Spleen (tissue), 11 donors: ENCODE measurements at regions not wholly inside any gene's neighbourhood (a gene's known extent, or its start where the extent isn't known, plus 50 kb on each side); places are given as distances from the start of the nearest gene placed in this dataset.

Experiments used
- DNase-seq: peaks from one replicate; pipeline ENCODE4 v3.0.0-alpha.2; 2020
- H3K27ac ChIP-seq, 8 donors: fragments of 200-600 bp; sonication (generic) in 7 of 8; 1 replicate in 4 of 8; 2 replicates in 4 of 8; pipeline versions ENCODE4 v1.5.0 to v1.8.0; 2016 to 2021; ENCODE audit warnings: inconsistent platforms in 4 of 8, mild to moderate bottlenecking in 4 of 8, moderate library complexity in 1 of 8
- H3K27me3 ChIP-seq, 7 donors: fragments of 200-600 bp; sonication (generic) in 6 of 7; replicated peaks in 1 of 7; 1 replicate in 4 of 7; 2 replicates in 3 of 7; pipeline versions ENCODE4 v1.5.0 to v1.8.0; 2016 to 2021; ENCODE audit warnings: inconsistent platforms in 3 of 7, mild to moderate bottlenecking in 1 of 7
- H3K36me3 ChIP-seq, 6 donors: fragments of 200-600 bp; sonication (generic) in 5 of 6; 1 replicate in 4 of 6; 2 replicates in 2 of 6; pipeline versions ENCODE4 v1.5.0 to v1.8.0; 2016 to 2021; ENCODE audit warnings: inconsistent platforms in 2 of 6
- H3K4me1 ChIP-seq, 6 donors: fragments of 200-600 bp; sonication (generic) in 5 of 6; 1 replicate in 3 of 6; 2 replicates in 3 of 6; pipeline versions ENCODE4 v1.5.0 to v1.8.0; 2016 to 2021; ENCODE audit warnings: inconsistent platforms in 3 of 6
- H3K4me3 ChIP-seq, 8 donors: fragments of 200-600 bp; sonication (generic) in 7 of 8; 1 replicate in 4 of 8; 2 replicates in 4 of 8; pipeline versions ENCODE4 v1.5.0 to v1.8.0; 2016 to 2021; ENCODE audit warnings: inconsistent platforms in 4 of 8, mild to moderate bottlenecking in 4 of 8, moderate library complexity in 2 of 8
- H3K9me3 ChIP-seq, 8 donors: fragments of 200-600 bp; sonication (generic) in 7 of 8; 1 replicate in 4 of 8; 2 replicates in 4 of 8; pipeline versions ENCODE4 v1.5.0 to v1.8.0; 2016 to 2021; ENCODE audit warnings: inconsistent platforms in 4 of 8
- POLR2A ChIP-seq, 3 donors: fragments of 450-650 bp; IDR thresholded peaks; one replicate each; pipeline ENCODE4 v1.5.1; 2017; ENCODE audit warnings: antibody characterized with exemption in 3 of 3, mild to moderate bottlenecking in 1 of 3
- POLR2AphosphoS5 ChIP-seq, 3 donors: sonication (generic); formaldehyde crosslinking; IDR thresholded peaks; one replicate each; pipeline ENCODE4 v1.5.1; 2017; ENCODE audit warnings: antibody characterized with exemption in 3 of 3
- WGBS, 5 donors: extraction: QIAGEN DNeasy Blood & Tissue Kit in 3 of 5; methylation state at CpG; one replicate each; pipeline versions ENCODE4 v1.1.5 to v1.1.7; 2013 to 2018; 5-methylcytosine and 5-hydroxymethylcytosine counted together
- intact Hi-C: fragments of 100-400 bp; cut with DNase I; formaldehyde crosslinking; loops from one replicate; pipeline ENCODE4 v1.15.0; 2023; ENCODE audit warnings: low total_unique reads
- TF ChIP-seq, protein P1 (sequence below), 11 experiments: fragments of 200-600 bp in 7 of 11; fragments of 450-650 bp in 4 of 11; sonication (generic) in 4 of 11; IDR thresholded peaks in 8 of 11; conservative IDR thresholded peaks in 3 of 11; 1 replicate in 7 of 11; 2 replicates in 4 of 11; pipeline versions ENCODE4 v1.4.0 to v1.8.0; 2016 to 2021; ENCODE audit warnings: antibody characterized with exemption in 11 of 11, inconsistent platforms in 4 of 11, mild to moderate bottlenecking in 1 of 11
- donor health status: healthy with polysubstance abuse.
- donor health status: DM: no; HTN: no; CAD: no; lungs with moderate emphysema.
- donor health status: DM: no; HTN: no; CAD: no.
- donor health status: Bipolar disorder and iron deficiency.
- donor health status: healthy.
- donor health status: DM: no; HTN: no; CAD: no.
- donor health status: DM: yes; HTN: yes; CAD: no.

DNA sequence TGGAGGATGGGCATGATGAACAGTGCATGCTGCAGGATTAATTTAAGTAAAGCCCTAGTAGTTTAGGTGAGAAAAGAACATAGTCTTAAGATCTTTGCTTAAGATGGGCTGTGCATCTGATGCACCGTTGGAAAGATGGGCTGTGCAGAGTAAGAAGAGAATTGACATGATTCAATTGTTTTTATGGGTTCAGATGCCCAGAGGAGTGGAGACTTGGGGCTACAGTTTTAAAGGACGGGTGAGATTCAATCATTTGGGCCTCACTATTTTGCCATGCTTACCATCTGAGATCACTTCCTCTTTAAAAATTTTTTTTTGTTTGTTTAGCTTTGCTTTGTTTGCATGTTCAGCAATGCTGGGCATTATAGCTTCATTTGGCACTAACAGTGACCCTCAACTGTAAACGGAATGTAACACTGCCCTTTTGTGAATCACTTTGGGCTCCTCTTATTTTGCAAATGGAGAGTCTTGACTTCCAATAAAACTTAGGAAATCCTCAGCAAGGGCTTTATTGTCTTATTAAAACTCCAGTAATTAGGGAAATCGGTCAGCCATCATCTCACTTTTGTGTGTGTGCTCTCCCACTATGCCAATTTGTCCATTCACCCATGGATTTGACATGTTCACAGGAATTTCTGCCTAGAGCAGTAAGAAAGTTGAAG is 216.1 kb upstream of the TLL1 start:
- TF ChIP-seq, protein P1, sequence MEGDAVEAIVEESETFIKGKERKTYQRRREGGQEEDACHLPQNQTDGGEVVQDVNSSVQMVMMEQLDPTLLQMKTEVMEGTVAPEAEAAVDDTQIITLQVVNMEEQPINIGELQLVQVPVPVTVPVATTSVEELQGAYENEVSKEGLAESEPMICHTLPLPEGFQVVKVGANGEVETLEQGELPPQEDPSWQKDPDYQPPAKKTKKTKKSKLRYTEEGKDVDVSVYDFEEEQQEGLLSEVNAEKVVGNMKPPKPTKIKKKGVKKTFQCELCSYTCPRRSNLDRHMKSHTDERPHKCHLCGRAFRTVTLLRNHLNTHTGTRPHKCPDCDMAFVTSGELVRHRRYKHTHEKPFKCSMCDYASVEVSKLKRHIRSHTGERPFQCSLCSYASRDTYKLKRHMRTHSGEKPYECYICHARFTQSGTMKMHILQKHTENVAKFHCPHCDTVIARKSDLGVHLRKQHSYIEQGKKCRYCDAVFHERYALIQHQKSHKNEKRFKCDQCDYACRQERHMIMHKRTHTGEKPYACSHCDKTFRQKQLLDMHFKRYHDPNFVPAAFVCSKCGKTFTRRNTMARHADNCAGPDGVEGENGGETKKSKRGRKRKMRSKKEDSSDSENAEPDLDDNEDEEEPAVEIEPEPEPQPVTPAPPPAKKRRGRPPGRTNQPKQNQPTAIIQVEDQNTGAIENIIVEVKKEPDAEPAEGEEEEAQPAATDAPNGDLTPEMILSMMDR (IDR thresholded peaks at IDR 0.05 in 8 of 11, conservative IDR thresholded peaks at IDR 0.05 in 3 of 11), result no peak
- TF ChIP-seq POLR2A (IDR thresholded peaks at IDR 0.05) (no peak), POLR2AphosphoS5 (IDR thresholded peaks at IDR 0.05) (no peak)
- Histone ChIP-seq H3K4me3 (no peak overlapping the region), H3K9me3 (peaks cover 0 to 14% (median 9%) of the 10 kb centered on the region in 8 donors), H3K27ac (no peak overlapping the region), H3K4me1 (no peaks in the 10 kb centered on the region), H3K36me3 (no peaks in the 10 kb centered on the region), H3K27me3 (no peaks in the 10 kb centered on the region)
- 69 to 81% (median 75%) methylated on average over 4 of the region's 4 CpGs for WGBS, 5 donors
- DNase-seq, result no peak
- intact Hi-C loops, result no loop called here

DNA sequence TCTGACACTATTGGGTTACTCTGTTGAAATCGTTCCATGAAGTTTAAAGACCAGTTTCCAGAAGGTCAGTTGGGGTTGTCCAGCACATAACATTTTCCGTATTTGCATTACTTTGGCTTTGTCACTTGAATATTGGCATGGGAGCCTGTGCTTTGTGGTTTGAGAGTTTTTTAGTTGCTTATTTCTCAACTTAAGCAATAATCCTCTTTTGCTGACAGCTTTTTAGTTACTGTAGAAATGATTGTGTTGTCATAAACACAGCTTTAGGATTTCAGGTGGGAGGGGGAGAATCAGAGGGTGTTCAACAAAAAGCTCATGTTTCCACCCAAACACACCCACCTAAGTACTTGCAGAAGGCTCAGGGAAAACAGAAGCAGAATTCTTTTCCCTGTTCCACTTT is 210.7 kb upstream of the TLL1 start:
- H3K27me3 ChIP-seq, result no peaks in the 10 kb centered on the region
- WGBS, 5 donors, result 68 to 83% (median 73%) methylated on average over 2 of the region's 2 CpGs
- H3K4me1 ChIP-seq, result no peaks in the 10 kb centered on the region
- H3K9me3 ChIP-seq, result peaks cover 0 to 3% (median 0%) of the 10 kb centered on the region in 8 donors
- no peak overlapping the region for H3K27ac ChIP-seq
- intact Hi-C loops, result no loop called here
- no peak for TF ChIP-seq POLR2AphosphoS5 (IDR thresholded peaks at IDR 0.05)
- no peak for TF ChIP-seq POLR2A (IDR thresholded peaks at IDR 0.05)
- TF ChIP-seq, protein P1 (IDR thresholded peaks at IDR 0.05 in 8 of 11, conservative IDR thresholded peaks at IDR 0.05 in 3 of 11), result no peak
- DNase-seq, result no peak
- H3K4me3 ChIP-seq, result no peak overlapping the region
- H3K36me3 ChIP-seq, result no peaks in the 10 kb centered on the region

DNA sequence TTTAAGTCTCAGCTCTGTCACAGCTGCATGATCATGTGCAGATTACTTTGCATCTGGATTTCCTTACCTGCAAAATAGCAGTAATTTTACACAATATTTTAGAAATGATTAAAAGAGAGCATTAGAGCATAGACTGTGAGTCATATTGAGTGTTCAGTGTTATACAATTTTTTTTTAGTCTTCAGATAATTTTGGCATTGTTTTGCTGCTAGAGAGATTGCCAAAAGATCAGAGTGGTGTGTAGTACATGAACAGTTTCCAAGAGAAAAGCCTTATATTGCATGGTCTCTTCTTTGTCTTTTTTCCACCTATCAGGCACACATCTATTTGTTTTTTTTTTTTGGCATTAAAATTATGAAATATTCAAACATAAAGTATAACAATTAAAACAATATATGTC is 209.6 kb upstream of the TLL1 start:
- Histone ChIP-seq H3K9me3 (no peaks in the 10 kb centered on the region), H3K27ac (no peak overlapping the region), H3K36me3 (no peaks in the 10 kb centered on the region), H3K27me3 (no peaks in the 10 kb centered on the region), H3K4me1 (no peaks in the 10 kb centered on the region), H3K4me3 (no peak overlapping the region)
- TF ChIP-seq, protein P1 (IDR thresholded peaks at IDR 0.05 in 8 of 11, conservative IDR thresholded peaks at IDR 0.05 in 3 of 11), result no peak
- intact Hi-C loops, result no loop called here
- DNase-seq, result no peak

DNA sequence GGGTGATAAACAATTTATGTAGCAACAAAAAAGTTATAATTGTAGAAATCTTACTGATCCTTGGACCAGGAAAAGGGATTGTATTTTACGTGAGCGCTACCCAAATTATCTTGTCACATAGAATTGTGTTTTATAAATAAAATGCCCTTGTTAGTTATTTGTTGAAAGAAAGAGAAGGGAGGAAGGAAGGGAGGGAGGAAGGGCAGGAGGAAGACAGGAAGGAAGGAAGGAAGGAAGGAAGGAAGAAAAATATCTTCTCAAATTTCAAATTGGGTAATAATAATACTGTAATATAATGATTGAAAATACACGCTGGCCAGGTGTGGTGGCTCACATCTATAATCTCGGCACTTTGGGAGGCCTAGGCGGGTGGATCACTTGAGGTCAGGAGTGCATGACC is 206.2 kb upstream of the TLL1 start:
- no peak overlapping the region for H3K27ac ChIP-seq
- H3K4me3 ChIP-seq, result no peak overlapping the region
- H3K4me1 ChIP-seq, result no peaks in the 10 kb centered on the region
- no peak for TF ChIP-seq POLR2AphosphoS5 (IDR thresholded peaks at IDR 0.05)
- TF ChIP-seq POLR2A (IDR thresholded peaks at IDR 0.05), result no peak
- TF ChIP-seq, protein P1 (IDR thresholded peaks at IDR 0.05 in 8 of 11, conservative IDR thresholded peaks at IDR 0.05 in 3 of 11), result no peak
- intact Hi-C loops, result no loop called here
- no peaks in the 10 kb centered on the region for H3K27me3 ChIP-seq
- no peaks in the 10 kb centered on the region for H3K36me3 ChIP-seq
- no peak for DNase-seq
- WGBS, 5 donors, result 90 to 95% (median 92%) methylated on average over 5 of the region's 5 CpGs
- no peaks in the 10 kb centered on the region for H3K9me3 ChIP-seq
